Tibial nerve (tissue), 4 donors: ENCODE measurements at regions not wholly inside any gene's neighbourhood (a gene's known extent, or its start where the extent isn't known, plus 50 kb on each side); places are given as distances from the start of the nearest gene placed in this dataset.

Experiments
- DNase-seq, 2 donors: peaks; one replicate each; pipeline ENCODE4 v3.0.0-alpha.2; 2019; ENCODE audit warnings: low spot score in 2 of 2
- H3K27ac ChIP-seq, 4 donors: fragments of 200-600 bp; sonication (generic) in 3 of 4; one replicate each; pipeline ENCODE4 v1.5.1; 2017 to 2019; ENCODE audit warnings: mild to moderate bottlenecking in 1 of 4
- H3K27me3 ChIP-seq, 2 donors: fragments of 200-600 bp; sonication (generic) in 1 of 2; one replicate each; pipeline versions ENCODE4 v1.5.1 to v1.6.0; 2017 to 2019
- H3K36me3 ChIP-seq, 3 donors: fragments of 200-600 bp; sonication (generic); one replicate each; pipeline ENCODE4 v1.5.1; 2018 to 2019
- H3K4me1 ChIP-seq, 4 donors: fragments of 200-600 bp; sonication (generic) in 3 of 4; one replicate each; pipeline ENCODE4 v1.5.1; 2017 to 2019
- H3K4me3 ChIP-seq, 4 donors: fragments of 200-600 bp; sonication (generic) in 3 of 4; one replicate each; pipeline ENCODE4 v1.5.1; 2017 to 2019; ENCODE audit warnings: mild to moderate bottlenecking in 1 of 4, moderate library complexity in 1 of 4
- H3K9me3 ChIP-seq, 4 donors: fragments of 200-600 bp; sonication (generic) in 3 of 4; one replicate each; pipeline ENCODE4 v1.5.1; 2017 to 2019
- EP300 ChIP-seq, 2 donors: sonication (generic); formaldehyde crosslinking; IDR thresholded peaks; one replicate each; pipeline ENCODE4 v1.6.1; 2017; ENCODE audit warnings: antibody characterized with exemption in 2 of 2, mild to moderate bottlenecking in 1 of 2
- POLR2A ChIP-seq, 2 donors: fragments of 450-650 bp; IDR thresholded peaks; one replicate each; pipeline ENCODE4 v1.6.1; 2017; ENCODE audit warnings: antibody characterized with exemption in 2 of 2, mild to moderate bottlenecking in 2 of 2, moderate library complexity in 2 of 2
- WGBS, 2 donors: methylation state at CpG; one replicate each; pipeline ENCODE4 v1.1.5; 2018; 5-methylcytosine and 5-hydroxymethylcytosine counted together
- TF ChIP-seq, protein P1 (sequence below), 5 experiments: fragments of 200-600 bp in 3 of 5; fragments of 450-650 bp in 2 of 5; sonication (generic) in 3 of 5; IDR thresholded peaks; one replicate each; pipeline ENCODE4 v1.5.1; 2016 to 2019; ENCODE audit warnings: antibody characterized with exemption in 5 of 5, mild to moderate bottlenecking in 3 of 5, moderate library complexity in 2 of 5

DNA sequence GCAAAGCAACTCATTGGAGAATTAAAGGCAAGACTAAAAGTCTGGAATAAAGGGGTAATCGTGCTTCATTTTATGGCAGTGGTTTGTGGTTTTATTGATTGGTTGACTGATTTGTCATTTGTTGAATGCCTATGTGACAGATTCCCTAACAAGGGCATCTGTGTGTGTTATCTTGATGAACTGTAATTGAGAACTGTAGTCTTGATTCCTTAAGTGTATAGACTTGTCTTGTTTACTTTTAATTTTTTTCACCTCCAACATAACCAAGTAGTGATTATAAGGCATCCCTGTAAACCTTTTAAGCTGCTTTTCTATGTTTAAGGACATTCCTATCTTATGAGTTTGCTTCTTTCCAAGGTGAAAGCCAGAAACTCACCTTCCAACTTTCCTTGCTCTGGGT, 216.0 kb upstream of the TAPT1 start:
- TF ChIP-seq POLR2A (IDR thresholded peaks at IDR 0.05) (no peak), EP300 (IDR thresholded peaks at IDR 0.05) (no peak)
- TF ChIP-seq, protein P1, sequence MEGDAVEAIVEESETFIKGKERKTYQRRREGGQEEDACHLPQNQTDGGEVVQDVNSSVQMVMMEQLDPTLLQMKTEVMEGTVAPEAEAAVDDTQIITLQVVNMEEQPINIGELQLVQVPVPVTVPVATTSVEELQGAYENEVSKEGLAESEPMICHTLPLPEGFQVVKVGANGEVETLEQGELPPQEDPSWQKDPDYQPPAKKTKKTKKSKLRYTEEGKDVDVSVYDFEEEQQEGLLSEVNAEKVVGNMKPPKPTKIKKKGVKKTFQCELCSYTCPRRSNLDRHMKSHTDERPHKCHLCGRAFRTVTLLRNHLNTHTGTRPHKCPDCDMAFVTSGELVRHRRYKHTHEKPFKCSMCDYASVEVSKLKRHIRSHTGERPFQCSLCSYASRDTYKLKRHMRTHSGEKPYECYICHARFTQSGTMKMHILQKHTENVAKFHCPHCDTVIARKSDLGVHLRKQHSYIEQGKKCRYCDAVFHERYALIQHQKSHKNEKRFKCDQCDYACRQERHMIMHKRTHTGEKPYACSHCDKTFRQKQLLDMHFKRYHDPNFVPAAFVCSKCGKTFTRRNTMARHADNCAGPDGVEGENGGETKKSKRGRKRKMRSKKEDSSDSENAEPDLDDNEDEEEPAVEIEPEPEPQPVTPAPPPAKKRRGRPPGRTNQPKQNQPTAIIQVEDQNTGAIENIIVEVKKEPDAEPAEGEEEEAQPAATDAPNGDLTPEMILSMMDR (IDR thresholded peaks at IDR 0.05), result no peak
- H3K4me3 ChIP-seq, result no peak overlapping the region
- DNase-seq, result no peak
- peaks cover 0 to 9% (median 0%) of the 10 kb centered on the region in 4 donors for H3K4me1 ChIP-seq
- no peak overlapping the region for H3K27ac ChIP-seq
- no peaks in the 10 kb centered on the region for H3K27me3 ChIP-seq
- WGBS, 2 donors, result 44 to 67% methylated on average over 1 of the region's 1 CpG
- H3K9me3 ChIP-seq, result peaks cover 0 to 9% (median 0%) of the 10 kb centered on the region in 4 donors
- no peaks in the 10 kb centered on the region for H3K36me3 ChIP-seq

DNA sequence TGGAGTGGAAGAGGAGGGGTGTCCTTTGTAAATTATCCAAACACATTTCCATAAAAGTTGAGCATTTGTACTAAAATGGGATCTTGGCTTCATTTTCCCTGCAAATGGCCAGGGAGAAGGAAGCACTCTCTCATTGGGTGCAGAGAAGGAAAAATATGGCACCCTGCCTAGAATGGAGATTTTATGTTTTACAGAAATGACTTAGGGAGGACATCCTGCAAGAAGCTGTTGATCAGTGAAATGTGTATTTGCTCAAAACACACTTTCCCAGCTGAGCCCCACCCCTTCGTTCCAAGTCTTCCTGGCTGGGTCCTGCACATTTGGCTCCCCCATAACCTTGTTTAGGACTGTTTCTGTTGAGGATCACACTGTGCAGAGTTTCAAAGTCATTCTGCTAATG, 213.5 kb upstream of the TAPT1 start:
- Histone ChIP-seq H3K27me3 (no peaks in the 10 kb centered on the region), H3K9me3 (peaks cover 0 to 17% (median 0%) of the 10 kb centered on the region in 4 donors), H3K27ac (no peak overlapping the region), H3K36me3 (no peaks in the 10 kb centered on the region), H3K4me1 (peaks cover 0 to 9% (median 0%) of the 10 kb centered on the region in 4 donors), H3K4me3 (no peak overlapping the region)
- 55 to 58% methylated on average over 1 of the region's 1 CpG for WGBS, 2 donors
- TF ChIP-seq, protein P1 (IDR thresholded peaks at IDR 0.05), result no peak
- no peak for TF ChIP-seq EP300 (IDR thresholded peaks at IDR 0.05)
- TF ChIP-seq POLR2A (IDR thresholded peaks at IDR 0.05), result no peak
- no peak for DNase-seq

DNA sequence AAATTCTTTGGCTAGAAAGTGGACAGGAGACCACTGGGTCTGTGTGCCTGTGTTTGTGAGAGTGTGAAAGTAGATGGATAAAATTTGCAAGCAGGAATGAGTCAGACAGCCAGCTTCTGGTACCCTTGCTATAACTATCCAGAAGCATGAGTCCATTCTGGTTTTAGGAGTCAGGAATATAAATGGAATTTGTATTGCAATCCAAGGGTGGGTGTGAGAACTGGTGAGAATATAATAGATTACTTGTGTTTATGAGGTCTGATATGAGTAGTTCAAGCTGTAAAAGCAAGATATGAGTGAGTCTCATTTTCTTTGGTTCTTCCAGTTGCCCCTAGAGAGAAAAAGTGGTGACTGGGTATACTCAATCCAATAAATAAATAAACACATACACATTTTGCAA, 212.7 kb upstream of the TAPT1 start:
- H3K27ac ChIP-seq, result no peak overlapping the region
- no peak overlapping the region for H3K4me3 ChIP-seq
- no peaks in the 10 kb centered on the region for H3K36me3 ChIP-seq
- no peak for DNase-seq
- H3K27me3 ChIP-seq, result no peaks in the 10 kb centered on the region
- H3K9me3 ChIP-seq, result peaks cover 0 to 17% (median 0%) of the 10 kb centered on the region in 4 donors
- no peak for TF ChIP-seq POLR2A (IDR thresholded peaks at IDR 0.05)
- no peak for TF ChIP-seq EP300 (IDR thresholded peaks at IDR 0.05)
- TF ChIP-seq, protein P1 (IDR thresholded peaks at IDR 0.05), result no peak
- H3K4me1 ChIP-seq, result peaks cover 0 to 9% (median 0%) of the 10 kb centered on the region in 4 donors

DNA sequence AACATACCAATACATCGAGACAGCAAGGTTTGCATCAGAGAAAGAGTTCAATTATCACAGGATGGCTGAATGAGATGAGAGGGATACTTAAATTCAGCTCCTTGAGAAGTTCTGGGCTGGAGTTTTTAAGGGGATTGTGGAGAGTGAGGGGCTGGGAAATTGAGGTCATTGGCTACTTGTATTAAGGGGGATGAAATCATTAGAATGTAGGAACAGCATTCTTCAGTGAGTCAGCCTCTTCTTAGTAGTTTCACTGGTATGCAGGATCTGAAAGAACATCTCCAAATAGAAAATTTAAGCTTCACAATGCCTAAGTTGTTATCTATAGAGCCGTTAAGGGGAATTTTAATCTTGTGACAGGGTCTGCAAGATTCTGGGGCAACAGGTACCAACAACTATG, 211.6 kb upstream of the TAPT1 start:
- Histone ChIP-seq H3K36me3 (no peaks in the 10 kb centered on the region), H3K4me3 (no peak overlapping the region), H3K27me3 (no peaks in the 10 kb centered on the region), H3K4me1 (peaks cover 0 to 9% (median 0%) of the 10 kb centered on the region in 4 donors), H3K9me3 (peaks cover 0 to 17% (median 0%) of the 10 kb centered on the region in 4 donors), H3K27ac (no peak overlapping the region)
- DNase-seq, result no peak
- WGBS, 2 donors, result 81 to 92% methylated on average over 2 of the region's 2 CpGs
- no peak for TF ChIP-seq POLR2A (IDR thresholded peaks at IDR 0.05)
- TF ChIP-seq EP300 (IDR thresholded peaks at IDR 0.05), result no peak
- TF ChIP-seq, protein P1 (IDR thresholded peaks at IDR 0.05), result no peak

DNA sequence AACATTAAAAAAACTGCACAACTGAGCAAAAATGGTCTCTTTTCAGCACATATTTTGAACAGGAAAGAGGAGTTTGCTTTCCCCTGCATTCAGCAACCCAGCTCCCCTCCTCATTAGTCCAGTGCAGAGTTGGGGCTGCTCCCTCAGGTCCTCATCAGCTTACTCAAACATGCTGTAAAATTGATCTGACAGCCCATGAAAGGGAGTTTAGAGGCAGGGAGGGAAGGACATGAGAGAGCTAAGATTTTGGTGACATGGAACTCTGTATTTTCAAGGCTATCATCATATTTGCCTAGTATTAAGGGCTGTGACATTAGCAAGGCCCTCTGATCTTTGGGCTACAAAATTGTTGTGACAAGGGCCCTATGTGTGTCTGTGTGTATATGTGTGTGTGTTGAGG, 205.6 kb upstream of the TAPT1 start:
- Histone ChIP-seq H3K36me3 (no peaks in the 10 kb centered on the region), H3K27me3 (no peaks in the 10 kb centered on the region), H3K4me3 (no peak overlapping the region), H3K9me3 (peaks cover 0 to 12% (median 0%) of the 10 kb centered on the region in 4 donors), H3K4me1 (no peaks in the 10 kb centered on the region), H3K27ac (no peak overlapping the region)
- TF ChIP-seq EP300 (IDR thresholded peaks at IDR 0.05) (no peak), POLR2A (IDR thresholded peaks at IDR 0.05) (no peak)
- TF ChIP-seq, protein P1 (IDR thresholded peaks at IDR 0.05), result no peak
- DNase-seq, result no peak
